GM20000 (cell line): ENCODE measurements at regions not wholly inside any gene's neighbourhood (a gene's known extent, or its start where the extent isn't known, plus 50 kb on each side); places are given as distances from the start of the nearest gene placed in this dataset.

ENCODE experiments used
- DNase-seq: peaks from one replicate; pipeline ENCODE4 v3.0.0; 2012; ENCODE audit warnings: low spot score
- CTCF ChIP-seq: IDR thresholded peaks from 2 replicates; pipeline ENCODE4 v1.5.1; 2012; ENCODE audit warnings: mild to moderate bottlenecking, control low read depth; ENCODE audit errors: extremely low read depth, missing control alignments

GRCh38 chr20:17806739-17807441, 107.1 kb downstream of the BANF2 start:
- no peak for TF ChIP-seq CTCF
- DNase-seq = no peak

GRCh38 chr20:17806107-17806506, 106.3 kb downstream of the BANF2 start:
- no peak for TF ChIP-seq CTCF
- DNase-seq = no peak

GRCh38 chr20:17803765-17804164, 104.0 kb downstream of the BANF2 start:
- DNase-seq = no peak
- TF ChIP-seq CTCF = no peak

- no peak for DNase-seq
- TF ChIP-seq CTCF = no peak
Measured at GRCh38 chr20:17799575-17800227, 99.9 kb downstream of the BANF2 start.

GRCh38 chr20:17798601-17799000, 98.8 kb downstream of the BANF2 start:
- DNase-seq = no peak
- no peak for TF ChIP-seq CTCF

GRCh38 chr20:17797579-17797978, 97.8 kb downstream of the BANF2 start:
- no peak for DNase-seq
- TF ChIP-seq CTCF = no peak

- DNase-seq = no peak
- no peak for TF ChIP-seq CTCF
Measured at GRCh38 chr20:17797161-17797560, 97.4 kb downstream of the BANF2 start.
